GM12892 (cell line): ENCODE measurements at regions not wholly inside any gene's neighbourhood (a gene's known extent, or its start where the extent isn't known, plus 50 kb on each side); places are given as distances from the start of the nearest gene placed in this dataset.

Experiments used
- DNase-seq: peaks from one replicate; pipeline ENCODE4 v3.0.0; 2011; ENCODE audit not compliant: insufficient read length
- FAIRE-seq: peaks from 2 replicates; lab custom pipeline; 2011; peaks lifted over from hg19 to GRCh38; lab: Jason Lieb, UNC
- POLR2A ChIP-seq: IDR thresholded peaks from 2 replicates; pipeline ENCODE4 v1.6.1; 2011; ENCODE audit warnings: low read depth, low read length, control low read depth
- POLR2AphosphoS5 ChIP-seq: IDR thresholded peaks from 2 replicates; pipeline ENCODE4 v1.6.1; 2011; ENCODE audit warnings: low read depth, low read length, control low read depth
- TAF1 ChIP-seq: IDR thresholded peaks from 2 replicates; pipeline ENCODE4 v1.6.1; 2011; ENCODE audit warnings: low read depth, mild to moderate bottlenecking, control low read depth, low read length, borderline replicate concordance

GRCh38 chr3:124552224-124552623 lies 178.0 kb upstream of the UMPS start:
- TF ChIP-seq POLR2AphosphoS5 (no peak), POLR2A (no peak), TAF1 (no peak)
- DNase-seq = no peak
- no peak for FAIRE-seq

DNA sequence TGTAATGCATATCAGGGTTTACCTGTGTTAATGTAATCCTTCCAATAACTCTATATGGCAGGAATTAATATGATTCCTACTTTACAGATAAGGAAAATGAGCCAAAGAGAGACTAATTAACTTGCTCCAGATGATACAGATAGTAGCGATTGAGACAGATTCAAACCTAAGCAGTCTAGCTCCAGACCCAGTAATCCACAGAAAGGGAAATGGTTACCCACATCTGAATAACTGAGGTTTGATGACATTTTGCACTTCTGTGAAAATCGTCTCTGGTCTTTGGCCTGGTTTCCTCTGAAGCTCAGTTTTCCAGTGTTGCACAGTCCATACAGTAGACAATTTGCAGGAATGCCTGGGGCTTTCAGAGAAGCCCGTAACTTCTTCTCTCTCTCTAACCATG lies 177.1 kb upstream of the UMPS start:
- FAIRE-seq = no peak
- TF ChIP-seq TAF1 (no peak), POLR2A (no peak), POLR2AphosphoS5 (no peak)

DNA sequence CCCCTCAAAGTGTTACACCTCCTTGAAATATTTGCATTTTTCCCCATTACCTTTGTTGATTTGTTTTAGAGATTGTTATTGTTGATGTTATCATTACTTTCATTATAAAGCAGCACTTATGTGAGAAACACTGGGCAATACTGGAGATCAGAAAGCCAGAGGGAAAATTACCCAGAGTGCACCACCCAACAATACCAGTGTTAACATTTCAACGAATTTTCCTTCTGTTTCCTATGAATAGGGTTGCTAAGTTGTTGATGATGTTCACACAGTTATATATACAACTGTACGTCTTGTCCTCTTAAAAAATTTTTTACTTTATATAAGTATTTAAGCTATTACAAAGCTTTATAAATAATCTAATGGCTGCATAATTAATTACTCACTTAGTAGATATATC lies 173.6 kb upstream of the UMPS start:
- no peak for TF ChIP-seq POLR2A
- no peak for TF ChIP-seq TAF1
- TF ChIP-seq POLR2AphosphoS5 = no peak
- FAIRE-seq (no peak), DNase-seq (no peak)

More for the DNA sequence above, 177.1 kb upstream of the UMPS start:
- no peak for DNase-seq

GRCh38 chr3:124557433-124558232 lies 172.6 kb upstream of the UMPS start:
- no peak for DNase-seq
- FAIRE-seq = no peak

DNA sequence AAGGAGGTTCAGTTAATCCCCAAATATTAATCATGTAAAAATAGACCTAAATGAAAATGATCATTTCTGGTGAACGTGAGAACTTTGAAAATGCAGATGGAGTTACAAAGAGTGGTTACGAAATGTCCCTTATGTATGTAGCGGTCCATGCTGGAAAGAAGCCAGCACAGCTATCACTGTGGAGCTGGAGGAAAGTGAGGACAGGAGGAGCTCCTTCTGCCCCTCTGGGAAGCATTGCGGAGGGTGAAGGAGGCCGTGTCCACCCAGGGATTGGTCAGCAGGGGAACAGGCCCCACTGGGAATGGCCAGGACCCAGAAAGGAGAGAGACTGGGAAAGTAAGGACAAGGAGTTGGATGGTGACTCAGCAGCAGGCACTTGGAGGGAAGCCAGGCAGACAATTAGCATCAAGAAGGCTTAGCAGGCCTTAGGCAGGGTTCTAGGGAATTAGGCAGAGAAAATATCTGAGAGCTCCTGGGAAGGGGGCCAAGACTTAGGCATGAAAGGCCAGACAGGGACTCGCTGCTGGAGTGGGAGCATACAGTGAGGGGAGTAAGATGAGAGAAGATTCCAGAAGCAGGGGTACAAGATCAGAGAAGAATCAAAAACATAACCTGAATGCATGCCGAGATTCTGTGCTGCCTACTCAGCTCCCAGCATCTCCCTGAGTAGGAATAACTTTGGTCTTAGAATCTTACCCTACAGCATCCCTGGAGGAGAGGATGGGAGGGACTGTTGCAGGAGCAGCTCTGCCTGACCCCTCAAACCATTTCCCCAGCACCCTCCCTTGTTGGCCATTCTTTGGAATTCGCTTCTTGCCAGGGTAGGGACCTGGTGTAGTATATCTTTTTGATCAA lies 171.0 kb upstream of the UMPS start:
- DNase-seq (no peak), FAIRE-seq (no peak)
- TF ChIP-seq POLR2AphosphoS5 (no peak), POLR2A (no peak), TAF1 (no peak)

More at GRCh38 chr3:124557433-124558232, 172.6 kb upstream of the UMPS start:
- TF ChIP-seq POLR2AphosphoS5 (no peak), POLR2A (no peak), TAF1 (no peak)

GRCh38 chr3:124559846-124560574 lies 170.2 kb upstream of the UMPS start:
- DNase-seq = peak; percentile 34
- peak; percentile 84 for FAIRE-seq
- no peak for TF ChIP-seq POLR2A
- no peak for TF ChIP-seq TAF1
- no peak for TF ChIP-seq POLR2AphosphoS5

DNA sequence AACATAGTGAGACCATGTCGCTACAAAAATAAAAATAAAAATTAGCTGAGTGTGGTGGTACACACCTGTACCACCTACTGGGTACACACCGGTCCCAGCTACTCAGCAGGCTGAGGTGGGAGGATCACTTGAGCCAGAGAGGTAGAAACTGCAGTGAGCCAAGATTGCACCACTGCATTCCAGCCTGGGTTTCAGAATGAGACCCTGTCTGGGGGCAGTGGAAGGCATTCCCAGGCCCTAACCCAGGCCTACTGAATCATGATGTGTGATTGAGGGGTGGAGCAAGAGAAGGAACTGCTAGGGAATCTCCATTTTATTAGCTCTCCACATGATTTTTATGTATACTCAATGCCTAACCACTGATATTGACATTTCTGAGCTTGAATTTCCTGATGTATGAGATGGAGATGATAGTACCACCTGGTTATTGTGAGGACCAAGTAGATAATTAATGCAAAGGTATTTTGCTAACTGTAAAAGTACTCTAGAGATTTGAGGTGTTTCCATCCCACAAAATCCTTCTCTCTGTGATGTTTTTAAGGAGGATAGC lies 169.5 kb upstream of the UMPS start:
- TF ChIP-seq TAF1 = no peak
- no peak for TF ChIP-seq POLR2AphosphoS5
- TF ChIP-seq POLR2A = no peak
- no peak for DNase-seq
- FAIRE-seq = no peak

DNA sequence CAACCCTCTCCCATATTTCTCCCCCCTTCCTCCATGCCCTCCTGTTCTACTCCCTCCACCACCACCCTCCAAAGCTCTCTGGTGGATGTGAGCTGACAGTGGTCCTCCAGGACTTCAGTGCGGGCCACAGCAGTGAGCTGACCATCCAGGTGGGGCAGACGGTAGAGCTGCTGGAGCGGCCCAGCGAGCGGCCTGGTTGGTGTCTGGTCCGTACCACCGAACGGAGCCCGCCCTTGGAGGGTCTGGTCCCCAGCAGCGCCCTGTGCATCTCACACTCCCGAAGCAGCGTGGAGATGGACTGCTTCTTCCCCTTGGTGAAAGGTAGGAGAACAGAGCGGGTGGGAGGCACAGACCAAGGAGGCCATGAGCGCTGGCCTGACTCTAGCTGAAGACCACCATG lies 167.5 kb upstream of the UMPS start:
- TF ChIP-seq POLR2A (no peak), TAF1 (no peak), POLR2AphosphoS5 (no peak)
- FAIRE-seq (no peak), DNase-seq (no peak)

GRCh38 chr3:124563376-124563775 lies 166.9 kb upstream of the UMPS start:
- DNase-seq (no peak), FAIRE-seq (no peak)
- TF ChIP-seq TAF1 (no peak), POLR2A (no peak), POLR2AphosphoS5 (no peak)

- TF ChIP-seq TAF1 (no peak), POLR2AphosphoS5 (no peak), POLR2A (no peak)
- peak; percentile 38 for DNase-seq
- FAIRE-seq = peak; percentile 60
Measured at GRCh38 chr3:124565013-124565412, 165.2 kb upstream of the UMPS start.

- FAIRE-seq (no peak), DNase-seq (no peak)
- TF ChIP-seq POLR2AphosphoS5 (no peak), TAF1 (no peak), POLR2A (no peak)
Measured at GRCh38 chr3:124565551-124565950, 164.7 kb upstream of the UMPS start.

- no peak for DNase-seq
- FAIRE-seq = no peak
- no peak for TF ChIP-seq POLR2A
- no peak for TF ChIP-seq POLR2AphosphoS5
- TF ChIP-seq TAF1 = no peak
Measured at GRCh38 chr3:124566701-124567100, 163.6 kb upstream of the UMPS start.
